ENCODE measurements at regions not wholly inside any gene's neighbourhood (a gene's known extent, or its start where the extent isn't known, plus 50 kb on each side); places are given as distances from the start of the nearest gene placed in this dataset.
"Not testable (repeated sequence)": the region's sequence is repeated elsewhere in the genome, so short reads cannot be mapped to it uniquely, and the experiment has no call there.

DNA sequence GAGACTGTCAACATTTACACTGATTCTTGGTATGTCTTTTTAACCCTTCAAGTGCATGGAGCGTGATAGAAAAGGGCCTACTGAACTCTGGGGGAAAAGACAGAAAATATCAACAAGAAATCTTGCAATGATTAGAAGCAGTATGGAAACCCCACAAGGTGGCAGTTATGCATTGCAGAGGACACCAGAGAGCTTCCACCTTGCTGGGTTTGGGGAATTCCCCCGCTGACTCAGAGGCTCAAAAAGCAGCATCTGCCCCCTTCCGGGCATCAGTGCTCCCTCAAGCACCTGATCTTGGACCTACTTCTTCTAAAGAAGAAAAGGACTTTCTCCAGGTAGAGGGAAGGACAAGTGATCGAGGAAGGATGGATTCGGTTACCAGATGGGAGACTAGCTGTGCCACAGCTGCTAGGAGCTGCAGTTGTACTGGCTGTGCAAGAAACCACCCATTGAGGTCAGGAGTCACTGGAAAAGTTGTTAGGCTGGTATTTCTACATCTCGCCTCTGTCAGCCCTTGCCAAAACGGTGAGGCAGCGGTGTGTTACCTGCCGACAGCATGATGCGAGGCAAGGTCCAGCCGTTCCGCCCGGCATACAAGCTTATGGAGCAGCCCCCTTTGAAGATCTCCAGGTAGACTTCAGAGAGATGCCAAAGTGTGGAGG lies 102.8 kb upstream of the OSBPL11 start:
- DNase-seq (ENCODE audit: low read depth), result not testable (repeated sequence)

DNA sequence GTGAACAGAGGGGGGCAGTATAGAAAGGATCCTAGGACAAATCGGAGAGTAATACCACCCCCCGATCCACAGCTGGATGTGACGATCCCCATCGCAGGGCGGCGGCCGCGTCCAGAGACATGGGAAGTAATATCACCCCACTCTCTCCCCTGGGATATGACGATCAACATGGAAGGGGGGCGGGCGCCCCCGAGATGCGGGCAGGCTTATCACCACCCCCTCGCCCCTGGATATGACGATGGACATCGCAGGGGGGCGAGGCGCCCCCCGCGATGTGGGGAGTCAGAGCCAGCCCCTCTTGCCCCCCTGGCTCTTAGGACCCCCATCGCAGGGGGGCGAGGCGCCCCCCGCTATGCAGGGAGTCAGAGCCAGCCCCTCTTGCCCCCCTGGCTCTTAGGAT lies 120.4 kb upstream of the OSBPL11 start:
- no peak for DNase-seq (ENCODE audit: low read depth)

DNA sequence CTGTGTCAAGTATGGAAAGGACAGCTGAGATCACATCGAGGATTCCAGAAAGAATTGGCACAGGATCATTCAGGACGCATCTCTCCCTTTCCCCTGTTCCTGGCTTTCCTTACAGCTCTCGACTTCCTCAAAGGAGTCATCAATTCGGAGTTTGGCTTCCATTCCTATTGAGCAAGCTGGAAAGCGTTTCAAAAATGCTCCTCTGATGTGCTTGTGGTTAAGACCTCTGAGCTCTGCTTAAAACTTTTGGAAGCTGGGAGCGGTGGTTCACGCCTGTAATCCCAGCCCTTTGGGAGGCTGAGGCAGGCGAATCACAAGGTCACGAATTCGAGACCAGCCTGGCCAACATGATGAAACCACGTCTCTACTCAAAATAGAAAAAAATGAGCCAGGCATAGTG lies 136.9 kb upstream of the OSBPL11 start:
- DNase-seq (ENCODE audit: low read depth), result peak; percentile 6

DNA sequence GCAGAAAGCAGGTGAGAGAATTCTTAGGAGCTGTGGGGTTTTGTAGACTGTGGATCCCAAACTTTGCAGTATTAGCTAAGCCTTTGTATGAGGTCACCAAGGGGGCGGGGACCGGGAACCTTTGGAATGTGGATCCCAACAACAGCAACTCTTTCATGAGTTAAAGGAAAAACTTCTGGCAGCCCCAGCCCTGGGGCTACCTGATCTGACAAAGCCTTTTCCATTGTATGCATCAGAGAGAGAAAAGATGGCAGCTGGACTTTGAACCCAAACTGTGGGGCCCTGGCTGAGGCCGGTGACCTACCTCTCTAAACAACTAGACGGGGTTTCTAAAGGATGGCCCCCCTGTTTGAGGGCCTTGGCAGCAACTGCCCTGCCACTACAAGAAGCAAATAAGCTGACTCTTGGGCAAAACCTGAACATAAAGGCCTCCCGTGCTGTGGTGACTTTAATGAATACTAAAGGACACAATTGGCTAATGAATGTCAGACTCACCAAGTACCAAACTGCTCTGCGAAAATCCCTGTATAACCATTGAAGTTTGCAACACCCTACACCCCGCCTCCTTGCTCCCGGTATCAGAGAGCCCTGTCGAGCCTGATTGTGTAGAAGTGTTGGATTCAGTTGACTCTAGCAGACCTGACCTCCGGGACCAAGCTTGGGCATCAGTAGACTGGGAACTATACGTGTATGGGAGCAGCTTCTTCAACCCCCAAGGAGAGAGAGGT lies 146.9 kb upstream of the OSBPL11 start:
- DNase-seq (ENCODE audit: low read depth), result not testable (repeated sequence)

DNA sequence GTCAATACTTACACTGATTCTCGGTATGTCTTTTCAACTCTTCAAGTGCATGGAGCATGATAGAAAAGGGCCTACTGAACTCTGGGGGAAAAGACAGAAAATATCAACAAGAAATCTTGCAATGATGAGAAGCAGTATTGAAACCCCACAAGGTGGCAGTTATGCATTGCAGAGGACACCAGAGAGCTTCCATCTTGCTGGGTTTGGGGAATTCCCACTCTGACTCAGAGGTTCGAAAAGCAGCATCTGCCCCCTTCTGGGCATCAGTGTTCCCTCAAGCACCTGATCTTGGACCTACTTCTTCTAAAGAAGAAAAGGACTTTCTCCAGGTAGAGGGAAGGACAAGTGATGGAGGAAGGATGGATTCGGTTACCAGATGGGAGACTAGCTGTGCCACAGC lies 147.5 kb upstream of the OSBPL11 start:
- DNase-seq (ENCODE audit: low read depth), result not testable (repeated sequence)

DNA sequence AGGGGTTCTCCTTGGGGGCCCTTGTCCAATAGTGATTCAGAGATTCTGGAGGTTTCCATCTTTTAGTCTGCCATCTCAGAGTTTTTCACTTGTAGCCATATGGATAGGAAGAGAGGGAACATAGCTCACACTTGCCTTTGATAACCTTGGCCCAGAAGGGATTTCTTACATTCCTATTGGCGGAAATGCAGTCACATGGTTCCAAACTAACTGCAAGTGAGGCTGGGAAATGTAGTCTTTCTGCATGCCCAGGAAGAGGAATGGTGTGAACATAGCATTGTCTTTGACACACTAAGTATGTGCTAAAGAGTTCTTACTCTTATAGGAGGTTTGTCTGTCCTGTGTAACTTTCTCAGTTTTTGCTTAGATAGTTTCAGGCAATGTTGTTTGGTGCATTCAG lies 161.8 kb upstream of the OSBPL11 start:
- not testable (repeated sequence) for DNase-seq (ENCODE audit: low read depth)

DNA sequence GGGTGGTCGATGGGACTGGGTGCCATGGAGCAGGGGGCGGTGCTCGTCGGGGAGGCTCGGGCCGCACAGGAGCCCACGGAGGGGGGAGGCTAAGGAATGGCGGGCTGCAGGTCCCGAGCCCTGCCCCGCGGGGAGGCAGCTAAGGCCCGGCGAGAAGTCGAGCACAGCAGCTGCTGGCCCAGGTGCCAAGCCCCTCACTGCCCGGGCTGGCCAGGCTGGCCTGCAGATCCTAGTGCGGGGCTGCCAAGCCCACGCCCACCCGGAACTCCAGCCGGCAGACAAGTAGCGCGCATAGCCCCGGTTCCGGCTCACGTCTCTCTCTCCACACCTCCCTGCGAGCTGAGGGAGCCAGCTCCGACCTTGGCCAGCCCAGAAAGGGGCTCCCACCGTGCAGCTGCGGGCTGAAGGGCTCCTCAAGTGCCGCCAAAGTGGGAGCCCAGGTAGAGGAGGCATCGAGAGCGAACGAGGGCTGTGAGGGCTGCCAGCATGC lies 163.4 kb upstream of the OSBPL11 start:
- DNase-seq (ENCODE audit: low read depth), result not testable (repeated sequence)

DNA sequence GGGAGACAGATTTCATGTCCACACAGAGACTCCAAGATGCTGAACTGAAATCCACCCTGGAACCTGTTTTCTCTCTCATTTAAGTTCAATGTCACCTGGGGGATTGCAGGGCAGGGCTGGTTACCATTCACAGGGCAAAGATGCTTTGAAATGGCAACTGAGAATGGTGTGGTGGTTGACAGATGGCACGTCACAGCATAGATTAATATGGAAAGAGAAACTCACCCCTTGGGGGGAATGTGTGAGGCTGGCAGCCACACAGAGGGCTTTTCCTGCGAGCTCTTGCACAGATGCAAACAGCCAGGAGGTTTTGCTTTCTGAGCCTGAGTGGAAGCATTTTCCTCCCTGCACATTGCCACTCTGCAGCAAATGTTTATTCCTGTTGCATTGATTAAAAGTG lies 167.3 kb upstream of the OSBPL11 start:
- DNase-seq (ENCODE audit: low read depth), result not testable (repeated sequence)

DNA sequence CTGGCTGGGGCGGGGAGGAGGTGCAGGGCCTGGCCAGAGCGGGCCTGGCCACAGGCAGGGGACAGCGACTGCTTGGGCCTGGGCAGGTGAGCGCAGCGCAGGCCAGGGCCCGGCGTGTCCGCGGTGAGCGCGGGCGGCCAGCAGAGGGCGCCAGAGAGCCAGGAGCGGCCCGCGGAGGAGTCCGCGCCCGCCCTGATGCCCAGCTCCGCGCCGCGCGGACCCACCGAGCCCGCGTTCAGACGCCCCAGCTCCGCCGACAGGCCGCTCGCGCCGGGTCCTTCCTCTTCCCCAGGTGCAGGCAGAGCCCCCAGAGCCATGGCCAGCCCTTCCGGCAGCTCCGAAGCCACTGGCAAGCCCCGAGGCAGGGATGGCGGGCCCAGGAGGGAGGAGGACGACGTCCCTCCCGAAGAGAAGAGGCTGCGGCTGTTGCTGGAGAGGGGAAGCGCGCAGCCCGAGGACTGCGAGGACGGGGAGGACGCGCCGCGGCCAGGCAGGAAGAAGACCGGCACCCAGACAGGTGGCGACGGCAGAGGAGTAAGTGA lies 171.1 kb upstream of the OSBPL11 start:
- not testable (repeated sequence) for DNase-seq (ENCODE audit: low read depth)

DNA sequence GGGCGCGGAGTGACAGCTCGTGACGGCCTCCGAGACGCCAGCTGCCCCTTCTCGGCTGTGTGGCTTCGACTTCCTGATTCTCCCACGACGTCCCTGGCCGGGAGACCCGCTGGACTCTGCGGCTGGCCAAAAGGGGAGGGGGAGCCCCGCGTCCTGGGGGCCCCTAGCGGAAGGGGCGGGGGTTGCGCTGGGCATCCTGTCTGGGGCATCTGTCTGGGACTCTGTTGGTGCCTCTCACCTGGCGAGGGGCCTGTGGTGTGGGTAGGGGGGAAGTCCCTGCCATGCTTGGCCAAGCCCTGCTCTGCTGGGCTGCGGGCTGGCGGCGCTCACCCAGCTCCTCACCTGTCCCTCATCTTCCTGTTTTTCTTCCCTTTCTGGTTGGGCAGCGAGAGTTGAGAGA lies 171.6 kb upstream of the OSBPL11 start:
- DNase-seq (ENCODE audit: low read depth), result not testable (repeated sequence)

DNA sequence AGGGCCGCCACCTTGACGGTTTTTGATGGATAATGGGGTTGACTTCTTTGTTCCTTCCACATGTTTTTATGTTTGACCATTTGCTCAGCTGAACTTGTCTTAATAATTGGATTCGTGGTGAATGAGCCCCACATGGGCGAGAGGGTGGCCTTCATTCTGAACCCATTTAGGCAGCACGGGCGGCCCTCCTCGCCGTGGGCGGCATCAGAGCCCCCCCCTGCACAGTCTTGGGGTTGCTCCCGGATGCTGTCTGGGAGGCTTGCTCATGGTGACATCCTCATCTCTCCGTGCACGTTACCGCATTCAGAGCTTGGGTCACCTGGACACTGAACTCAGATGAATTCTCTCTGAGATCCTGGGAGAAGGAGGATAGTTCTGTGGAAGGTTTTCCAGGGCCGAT lies 172.3 kb upstream of the OSBPL11 start:
- DNase-seq (ENCODE audit: low read depth), result no peak

DNA sequence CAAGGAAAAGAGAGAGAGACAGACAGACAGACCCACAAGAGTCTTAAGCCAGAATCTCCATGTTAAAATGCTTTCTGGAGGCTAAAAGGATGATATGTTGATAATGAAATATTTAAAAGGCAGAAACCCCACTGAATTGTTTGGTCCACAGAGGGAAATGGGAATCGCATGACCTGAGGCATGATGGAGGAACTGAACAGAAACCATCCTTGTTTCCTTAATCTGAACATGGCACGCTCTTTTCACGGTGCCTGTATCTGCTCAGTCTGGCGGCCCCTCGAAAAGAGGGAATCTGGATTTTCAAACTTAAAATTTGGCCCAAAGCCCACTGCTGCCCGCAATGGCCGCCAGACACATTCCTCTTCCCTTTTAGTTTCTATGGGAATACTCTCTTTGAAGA lies 173.5 kb upstream of the OSBPL11 start:
- not testable (repeated sequence) for DNase-seq (ENCODE audit: low read depth)

DNA sequence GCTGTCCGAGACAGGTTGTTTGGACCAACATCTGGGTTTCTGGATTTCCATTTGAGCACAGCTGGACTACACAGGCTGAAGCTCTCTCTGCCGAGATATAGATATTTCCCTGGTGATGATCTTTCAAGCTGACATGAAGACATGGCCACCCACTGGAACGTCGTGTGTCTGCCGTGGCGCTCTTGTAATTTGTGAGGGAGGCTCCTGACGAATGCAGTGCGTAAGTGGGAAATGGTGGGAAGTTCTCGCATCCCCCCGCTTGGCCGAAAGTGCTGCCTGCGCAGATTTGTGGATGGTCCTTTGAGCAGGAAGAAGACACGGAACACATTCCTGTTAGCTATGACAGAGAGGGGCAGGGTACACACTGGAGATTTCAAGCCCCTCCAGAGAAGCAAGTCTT lies 176.2 kb upstream of the OSBPL11 start:
- not testable (repeated sequence) for DNase-seq (ENCODE audit: low read depth)

DNA sequence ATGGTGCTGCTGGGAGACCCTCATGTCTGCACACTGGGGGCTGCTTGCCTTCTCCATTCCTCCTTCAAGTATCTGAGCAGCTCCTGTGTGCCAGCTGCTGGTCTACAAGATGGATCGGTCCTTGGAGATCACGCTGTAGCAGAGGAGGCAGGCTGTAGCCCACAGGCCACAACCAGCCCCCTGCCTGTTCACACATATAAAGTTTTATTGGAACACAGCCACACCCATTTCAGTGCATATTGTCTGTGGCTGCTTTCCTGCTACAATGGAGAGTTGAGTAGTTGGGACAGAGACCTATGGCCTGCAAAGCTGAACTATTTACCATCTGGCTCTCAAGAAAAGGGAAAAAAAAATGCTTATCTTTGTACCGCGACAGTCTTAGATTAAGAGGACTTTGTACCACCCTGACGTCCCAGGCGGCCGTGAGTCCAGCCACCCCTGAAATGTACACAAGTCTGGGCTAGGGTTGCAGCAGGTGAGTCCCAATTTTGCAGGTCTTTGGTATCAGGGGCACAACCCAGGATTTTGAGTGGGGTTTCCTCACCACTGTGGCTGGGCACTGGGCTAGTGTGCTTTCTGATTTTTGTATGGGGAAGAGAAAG lies 179.2 kb upstream of the OSBPL11 start:
- not testable (repeated sequence) for DNase-seq (ENCODE audit: low read depth)

DNA sequence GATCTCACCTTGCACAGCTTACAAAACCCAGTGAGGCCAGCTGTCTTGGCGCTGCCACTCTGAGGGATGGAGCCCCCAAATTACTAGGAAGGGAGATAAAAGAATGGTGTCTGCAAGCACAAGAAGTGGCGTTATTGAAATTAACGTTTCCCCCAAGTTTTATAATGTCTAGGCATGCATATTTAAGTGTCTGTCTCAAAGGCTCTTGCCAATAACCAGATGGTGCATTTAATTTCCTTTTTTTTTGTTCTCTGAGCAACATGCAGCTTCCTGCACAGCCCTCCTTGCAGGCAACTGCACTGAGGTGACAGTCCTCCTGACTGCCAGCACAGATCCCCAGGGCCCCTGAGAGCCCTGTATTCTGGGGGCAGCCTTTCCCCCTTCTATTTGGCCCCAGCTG lies 179.8 kb upstream of the OSBPL11 start:
- DNase-seq (ENCODE audit: low read depth), result not testable (repeated sequence)

DNA sequence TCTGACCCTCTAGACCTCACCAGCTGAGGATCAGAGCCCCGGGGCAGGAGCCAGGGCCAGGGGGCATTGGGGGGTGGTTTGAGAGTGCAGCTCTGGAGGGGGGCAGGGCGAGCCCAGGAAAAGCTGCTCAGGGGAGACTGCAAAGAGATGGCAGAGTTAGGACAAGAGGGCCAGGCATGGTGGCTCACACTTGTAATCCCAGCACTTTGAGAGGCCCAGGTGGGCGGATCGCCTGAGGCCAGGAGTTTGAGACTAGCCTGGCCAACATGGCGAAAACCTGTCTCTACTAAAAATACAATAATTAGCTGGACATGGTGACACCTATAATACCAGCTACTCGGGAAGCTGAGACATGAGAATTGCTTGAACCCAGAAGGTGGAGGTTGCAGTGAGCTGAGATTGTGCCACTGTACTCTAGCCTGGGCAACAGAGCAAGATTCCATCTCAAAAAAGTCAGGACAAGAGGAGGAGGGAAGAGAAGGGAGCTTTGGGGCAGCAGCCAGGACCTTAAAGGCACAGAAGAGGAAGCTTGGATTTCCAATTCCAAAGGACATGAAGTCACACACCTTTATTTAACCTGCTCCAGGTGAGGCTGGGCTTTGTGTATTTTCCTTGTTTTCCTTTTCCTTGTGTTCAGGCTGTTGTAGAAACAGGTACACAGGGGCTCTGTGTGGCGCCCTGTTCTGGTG lies 180.5 kb upstream of the OSBPL11 start:
- not testable (repeated sequence) for DNase-seq (ENCODE audit: low read depth)

DNA sequence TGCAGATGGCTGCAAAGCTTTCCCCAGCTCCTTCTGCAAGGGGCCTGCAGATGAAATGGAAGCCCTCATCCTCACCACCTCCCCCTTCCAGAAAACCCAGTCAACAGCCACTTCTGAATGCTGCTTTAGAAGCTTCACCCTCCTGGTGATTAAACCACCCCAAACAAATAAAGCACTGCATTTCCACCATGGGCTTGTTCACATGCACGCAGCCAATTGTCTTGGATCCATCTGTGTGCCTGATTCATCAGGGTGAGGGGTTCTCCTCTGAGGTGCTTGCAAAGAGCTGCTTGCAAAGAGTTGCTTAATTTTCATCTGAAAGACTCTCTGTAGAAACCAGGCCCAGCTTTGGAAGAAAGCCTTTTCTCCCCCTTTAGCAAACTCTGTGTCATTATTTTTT lies 184.0 kb upstream of the OSBPL11 start:
- DNase-seq (ENCODE audit: low read depth), result not testable (repeated sequence)

DNA sequence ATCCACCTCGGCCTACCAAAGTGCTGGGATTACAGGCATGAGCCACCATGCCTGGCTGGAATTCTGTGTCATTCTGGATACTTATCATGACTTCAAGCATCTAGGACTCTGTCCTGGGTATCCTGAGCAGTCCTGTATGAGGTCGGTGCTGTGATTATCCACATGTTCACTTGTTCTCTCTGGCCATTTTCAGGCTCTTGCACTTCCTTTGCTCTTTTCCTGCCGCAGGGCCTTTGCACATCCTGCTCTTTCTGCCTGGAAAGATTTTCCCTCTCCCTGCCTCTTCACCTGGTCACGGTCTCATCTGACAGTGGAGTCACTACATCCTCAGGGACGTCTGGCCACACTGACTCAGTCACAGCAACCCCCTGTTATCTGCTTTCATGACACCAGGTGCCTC lies 184.6 kb upstream of the OSBPL11 start:
- not testable (repeated sequence) for DNase-seq (ENCODE audit: low read depth)

DNA sequence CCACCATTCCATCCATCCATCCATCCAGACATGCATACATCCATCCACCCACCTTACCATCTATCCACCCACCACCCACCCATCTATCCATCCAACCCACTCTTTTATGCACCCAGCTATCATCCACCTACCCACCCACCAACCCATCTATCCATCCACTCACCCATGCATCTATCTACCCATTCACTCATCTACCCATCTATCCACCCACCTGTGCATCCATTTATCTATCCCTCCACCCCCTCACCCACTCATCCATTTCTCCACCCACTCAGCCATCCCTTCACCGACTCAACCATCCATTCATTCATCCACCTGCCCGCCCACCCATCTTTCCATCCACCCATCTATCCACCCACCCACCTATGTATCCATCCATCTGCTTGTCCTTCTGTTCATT lies 186.4 kb upstream of the OSBPL11 start:
- DNase-seq (ENCODE audit: low read depth), result not testable (repeated sequence)

DNA sequence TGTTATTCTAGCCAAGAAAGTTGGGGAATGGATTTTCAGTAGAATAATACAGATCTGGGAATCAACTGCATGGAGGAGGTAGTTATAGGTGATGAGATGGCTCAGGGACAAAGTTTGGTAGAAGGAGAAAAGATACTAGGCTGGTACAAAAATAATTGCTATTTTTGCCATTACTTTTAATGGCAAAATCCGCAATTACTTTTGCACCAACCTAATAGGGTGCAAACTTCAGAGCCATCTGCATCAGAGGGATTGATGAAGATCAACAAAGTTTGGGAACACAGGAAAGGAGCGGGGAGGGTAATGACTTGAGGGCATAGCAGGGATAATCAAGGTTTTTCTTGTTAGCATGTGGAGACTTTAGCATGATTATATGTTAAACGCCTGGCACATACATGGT lies 178.7 kb upstream of the ROPN1B start:
- not testable (repeated sequence) for DNase-seq (ENCODE audit: low read depth)

DNA sequence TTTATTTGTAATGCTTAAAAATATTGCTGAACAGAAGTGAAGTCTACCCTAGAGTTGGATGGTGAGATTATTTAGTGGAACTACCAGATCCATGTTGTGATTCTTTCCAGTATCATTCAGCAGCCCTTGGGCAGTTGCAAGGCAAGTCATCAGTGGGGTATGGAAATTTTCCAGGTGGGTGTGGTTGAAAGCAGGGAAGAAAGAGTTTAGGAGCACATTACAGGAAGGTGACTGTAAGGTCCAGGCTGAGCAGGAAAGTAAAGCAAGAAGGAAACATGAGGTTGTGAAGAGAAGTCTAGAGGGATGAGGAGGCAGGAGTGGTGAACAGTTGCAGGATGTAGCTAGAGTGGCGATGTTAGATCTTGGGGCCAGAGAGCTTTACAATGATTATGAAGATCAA lies 178.0 kb upstream of the ROPN1B start:
- DNase-seq (ENCODE audit: low read depth), result not testable (repeated sequence)

DNA sequence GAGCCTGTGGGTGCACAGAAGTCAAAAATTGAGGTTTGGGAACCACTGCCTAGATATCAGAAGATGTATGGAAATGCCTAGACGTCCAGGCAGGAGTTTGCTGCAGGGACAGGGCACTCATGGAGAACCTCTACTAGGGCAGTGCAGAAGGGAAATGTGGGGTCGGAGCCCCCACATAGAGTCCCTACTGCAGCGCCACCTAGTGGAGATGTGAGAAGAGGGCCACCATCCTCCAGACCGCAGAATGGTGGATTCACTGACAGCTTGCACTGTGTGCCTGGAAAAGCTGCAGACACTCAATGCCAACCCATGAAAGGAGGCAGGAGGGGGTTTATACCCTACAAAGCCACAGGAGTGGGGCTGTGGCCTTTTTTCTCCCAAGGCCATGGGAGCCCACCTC lies 159.0 kb upstream of the ROPN1B start:
- DNase-seq (ENCODE audit: low read depth), result not testable (repeated sequence)
